ENCODE measurements at regions not wholly inside any gene's neighbourhood (a gene's known extent, or its start where the extent isn't known, plus 50 kb on each side); places are given as distances from the start of the nearest gene placed in this dataset.

DNA sequence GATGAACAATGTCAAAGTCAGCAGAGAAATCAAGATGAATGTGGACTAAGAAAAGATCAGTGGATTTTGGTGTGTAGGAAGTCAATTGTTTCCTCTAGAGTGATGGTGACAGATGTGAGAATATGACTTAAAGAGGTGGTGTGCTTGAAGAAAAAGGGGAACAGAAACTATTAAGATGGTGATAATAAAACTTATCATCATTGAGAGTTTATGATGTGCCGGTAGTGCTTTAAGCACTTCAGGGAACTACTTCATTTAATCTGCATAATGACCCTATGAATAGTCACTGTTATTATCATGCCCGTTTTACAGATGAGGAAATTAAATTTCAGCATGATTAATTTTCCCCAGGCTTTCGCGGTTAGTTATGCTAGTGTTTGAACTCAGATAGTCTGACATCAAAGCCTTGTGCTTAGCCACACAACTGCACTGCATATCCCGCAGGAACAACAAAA lies 246.9 kb upstream of the LRRC7 start:
- TF ChIP-seq, protein P1, sequence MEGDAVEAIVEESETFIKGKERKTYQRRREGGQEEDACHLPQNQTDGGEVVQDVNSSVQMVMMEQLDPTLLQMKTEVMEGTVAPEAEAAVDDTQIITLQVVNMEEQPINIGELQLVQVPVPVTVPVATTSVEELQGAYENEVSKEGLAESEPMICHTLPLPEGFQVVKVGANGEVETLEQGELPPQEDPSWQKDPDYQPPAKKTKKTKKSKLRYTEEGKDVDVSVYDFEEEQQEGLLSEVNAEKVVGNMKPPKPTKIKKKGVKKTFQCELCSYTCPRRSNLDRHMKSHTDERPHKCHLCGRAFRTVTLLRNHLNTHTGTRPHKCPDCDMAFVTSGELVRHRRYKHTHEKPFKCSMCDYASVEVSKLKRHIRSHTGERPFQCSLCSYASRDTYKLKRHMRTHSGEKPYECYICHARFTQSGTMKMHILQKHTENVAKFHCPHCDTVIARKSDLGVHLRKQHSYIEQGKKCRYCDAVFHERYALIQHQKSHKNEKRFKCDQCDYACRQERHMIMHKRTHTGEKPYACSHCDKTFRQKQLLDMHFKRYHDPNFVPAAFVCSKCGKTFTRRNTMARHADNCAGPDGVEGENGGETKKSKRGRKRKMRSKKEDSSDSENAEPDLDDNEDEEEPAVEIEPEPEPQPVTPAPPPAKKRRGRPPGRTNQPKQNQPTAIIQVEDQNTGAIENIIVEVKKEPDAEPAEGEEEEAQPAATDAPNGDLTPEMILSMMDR (IDR thresholded peaks at IDR 0.05; ENCODE audit: poor library complexity, severe bottlenecking) = no peak
- TF ChIP-seq EZH2 (IDR thresholded peaks at IDR 0.05; ENCODE audit: borderline replicate concordance, insufficient read depth, low read length, poor library complexity, severe bottlenecking) (no peak), RAD21 (conservative IDR thresholded peaks at IDR 0.05) (no peak), POLR2AphosphoS5 (IDR thresholded peaks at IDR 0.05) (no peak), TAF1 (IDR thresholded peaks at IDR 0.05; ENCODE audit: low read depth) (no peak), EP300 (conservative IDR thresholded peaks at IDR 0.05; ENCODE audit: poor library complexity, severe bottlenecking) (no peak), SMC3 (conservative IDR thresholded peaks at IDR 0.05; ENCODE audit: poor library complexity) (no peak)
